ENCODE measurements at regions not wholly inside any gene's neighbourhood (a gene's known extent, or its start where the extent isn't known, plus 50 kb on each side); places are given as distances from the start of the nearest gene placed in this dataset.

- DNase-seq (ENCODE audit: low spot score): no peak
These were observed 60.8 kb upstream of the KCNJ15 start for GRCh38 chr21:38196036-38196435.

DNA sequence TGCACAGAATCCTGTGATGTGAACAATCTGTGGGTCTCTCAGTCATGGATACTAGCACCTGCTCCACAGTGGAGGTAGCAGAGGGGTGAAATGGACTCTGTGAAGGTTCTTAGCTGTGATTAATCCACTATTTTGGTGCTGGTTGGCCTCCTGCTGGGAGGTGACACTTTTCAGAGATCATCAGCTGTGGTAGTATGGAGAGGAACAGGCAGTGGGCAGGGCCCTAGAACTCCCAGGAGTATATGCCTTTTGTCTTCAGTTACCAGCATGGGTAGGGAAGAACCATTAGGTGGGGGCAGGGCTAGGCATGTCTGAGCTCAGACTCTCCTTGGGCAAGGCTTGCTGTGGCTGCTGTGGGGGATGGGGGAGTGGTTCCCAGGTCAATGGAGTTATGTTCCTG lies 54.0 kb upstream of the KCNJ15 start:
- no peak for DNase-seq (ENCODE audit: low spot score)

- no peak for DNase-seq (ENCODE audit: low spot score)
These were observed 53.6 kb upstream of the KCNJ15 start for GRCh38 chr21:38203229-38203628.

DNA sequence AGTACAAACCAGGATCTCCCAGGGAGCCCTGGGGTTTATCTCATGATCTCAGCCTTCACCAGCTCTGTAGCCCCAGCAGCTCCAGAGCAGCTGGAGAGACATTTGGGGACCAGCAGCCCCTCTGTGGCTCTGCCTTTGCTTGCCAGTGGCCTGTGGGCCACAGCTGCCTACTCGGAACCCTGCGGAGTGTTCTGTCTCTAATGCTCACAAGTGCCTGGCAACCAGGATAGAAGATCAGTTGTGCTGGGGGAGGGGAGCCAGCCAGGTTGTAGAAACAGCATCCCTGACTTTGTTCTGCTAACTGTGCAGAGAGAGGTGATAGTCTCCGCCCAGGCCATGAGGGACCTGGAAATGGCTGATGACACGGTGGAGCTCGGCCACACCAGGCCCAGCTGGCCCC lies 50.9 kb upstream of the KCNJ15 start:
- no peak for DNase-seq (ENCODE audit: low spot score)

- DNase-seq (ENCODE audit: low spot score): no peak
These were observed 50.1 kb upstream of the KCNJ15 start for GRCh38 chr21:38206646-38207045.
